HepG2 (cell line): ENCODE measurements at regions not wholly inside any gene's neighbourhood (a gene's known extent, or its start where the extent isn't known, plus 50 kb on each side); places are given as distances from the start of the nearest gene placed in this dataset.

ENCODE experiments used
- AHDC1 ChIP-seq: sonication (generic); formaldehyde crosslinking; IDR thresholded peaks from 2 replicates; pipeline ENCODE4 v1.5.1; 2020; ENCODE audit warnings: mild to moderate bottlenecking, missing genetic modification reagents, borderline replicate concordance
- AKAP8 ChIP-seq: sonication (generic); formaldehyde crosslinking; IDR thresholded peaks from 2 replicates; pipeline ENCODE4 v1.5.1; 2020; ENCODE audit warnings: mild to moderate bottlenecking, missing genetic modification reagents
- FOXA3 ChIP-seq: IDR thresholded peaks from 2 replicates; pipeline ENCODE4 v1.6.1; 2016; ENCODE audit warnings: missing genetic modification reagents, missing compliant biosample characterization
- GTF3A ChIP-seq: sonication (generic); formaldehyde crosslinking; conservative IDR thresholded peaks from 2 replicates; pipeline ENCODE4 v1.4.0; 2020; ENCODE audit warnings: mild to moderate bottlenecking, missing genetic modification reagents
- HES4 ChIP-seq: sonication (generic); formaldehyde crosslinking; IDR thresholded peaks from 2 replicates; pipeline ENCODE4 v1.9.0; 2021; ENCODE audit warnings: mild to moderate bottlenecking, missing genetic modification reagents, borderline replicate concordance
- KLF12 ChIP-seq: sonication (generic); formaldehyde crosslinking; IDR thresholded peaks from 2 replicates; pipeline ENCODE4 v1.4.0; 2020; ENCODE audit warnings: missing genetic modification reagents, borderline replicate concordance
- NR0B2 ChIP-seq: sonication (generic); formaldehyde crosslinking; IDR thresholded peaks from 2 replicates; pipeline ENCODE4 v1.4.0; 2020; ENCODE audit warnings: mild to moderate bottlenecking, missing genetic modification reagents
- NR2F2 ChIP-seq: IDR thresholded peaks from 2 replicates; pipeline ENCODE4 v1.6.1; 2012; ENCODE audit warnings: low read depth, inconsistent platforms, borderline replicate concordance
- PREB ChIP-seq: sonication (generic); formaldehyde crosslinking; IDR thresholded peaks from 2 replicates; pipeline ENCODE4 v1.4.0; 2020; ENCODE audit warnings: missing genetic modification reagents
- RCOR2 ChIP-seq: IDR thresholded peaks from 2 replicates; pipeline ENCODE4 v1.6.1; 2016; ENCODE audit warnings: missing biosample characterization, missing genetic modification reagents
- U2AF2 ChIP-seq: fragments of 200-400 bp; formaldehyde crosslinking; IDR thresholded peaks from 2 replicates; pipeline ENCODE4 v1.6.1; 2017; ENCODE audit warnings: low read depth, mild to moderate bottlenecking, low read length
- XRCC5 ChIP-seq: fragments of 200-400 bp; formaldehyde crosslinking; optimal IDR thresholded peaks from 2 replicates; pipeline ENCODE3; 2017; ENCODE audit warnings: mild to moderate bottlenecking, low read length
- YY1 ChIP-seq: IDR thresholded peaks from 2 replicates; pipeline ENCODE4 v1.6.1; 2011; ENCODE audit warnings: low read length, low read depth, moderate library complexity, mild to moderate bottlenecking; ENCODE audit not compliant: insufficient read depth, insufficient replicate concordance
- ZBTB39 ChIP-seq: sonication (generic); formaldehyde crosslinking; IDR thresholded peaks from 2 replicates; pipeline ENCODE4 v1.5.0; 2020; ENCODE audit warnings: missing genetic modification reagents
- ZNF12 ChIP-seq: sonication (generic); formaldehyde crosslinking; IDR thresholded peaks from 2 replicates; pipeline ENCODE4 v1.5.0; 2020; ENCODE audit warnings: missing genetic modification reagents
- ZNF263 ChIP-seq: sonication (generic); formaldehyde crosslinking; IDR thresholded peaks from 2 replicates; pipeline ENCODE4 v1.4.0; 2020; ENCODE audit warnings: missing genetic modification reagents
- ZNF3 ChIP-seq: IDR thresholded peaks from 2 replicates; pipeline ENCODE4 v1.7.0; 2017; ENCODE audit warnings: inconsistent platforms
- ZNF510 ChIP-seq: sonication (generic); formaldehyde crosslinking; IDR thresholded peaks from 2 replicates; pipeline ENCODE4 v1.4.0; 2020; ENCODE audit warnings: low read depth, mild to moderate bottlenecking, missing genetic modification reagents
- ZNF703 ChIP-seq: sonication (generic); formaldehyde crosslinking; IDR thresholded peaks from 2 replicates; pipeline ENCODE4 v1.5.1; 2020; ENCODE audit warnings: missing genetic modification reagents, mild to moderate bottlenecking, moderate library complexity, borderline replicate concordance
- ZSCAN12 ChIP-seq: sonication (generic); formaldehyde crosslinking; IDR thresholded peaks from 2 replicates; pipeline ENCODE4 v1.9.0; 2021; ENCODE audit warnings: mild to moderate bottlenecking, missing genetic modification reagents

- TF ChIP-seq FOXA3 (CRISPR knock-in tag) (peak; percentile 96), NR0B2 (CRISPR knock-in tag) (no peak), ZSCAN12 (CRISPR knock-in tag) (no peak), AKAP8 (CRISPR knock-in tag) (0 out of 2 replicates have a peak, but pooled peaks have one; percentile 57), XRCC5 (peak; percentile 63), ZNF703 (CRISPR knock-in tag) (no peak; the same call in 1 of the 2 replicates), YY1 (peak; percentile 74), GTF3A (CRISPR knock-in tag) (0 out of 2 replicates have a peak, but pooled peaks have one; percentile 64), ZNF510 (CRISPR knock-in tag) (0 out of 2 replicates have a peak, but pooled peaks have one; percentile 70), AHDC1 (CRISPR knock-in tag) (peak; percentile 84), KLF12 (no peak), ZNF263 (CRISPR knock-in tag) (peak; percentile 39; the same call in 1 of the 2 replicates), NR2F2 (peak; percentile 43; the same call in 1 of the 2 replicates), RCOR2 (peak; percentile 34; the same call in 1 of the 2 replicates), U2AF2 (no peak), ZNF3 (no peak), ZBTB39 (no peak), PREB (no peak), HES4 (CRISPR knock-in tag) (no peak), ZNF12 (peak; percentile 76)
Measured at GRCh38 chr13:29923554-29924481, 73.4 kb upstream of the UBL3 start (continued).
